OCI-LY3 (cell line): ENCODE measurements at regions not wholly inside any gene's neighbourhood (a gene's known extent, or its start where the extent isn't known, plus 50 kb on each side); places are given as distances from the start of the nearest gene placed in this dataset.

Source experiments
- EZH2phosphoT487 ChIP-seq: fragments of 200-600 bp; shearing (Covaris generic); IDR thresholded peaks from 2 replicates; pipeline ENCODE4 v1.6.1; 2018; ENCODE audit warnings: antibody characterized with exemption, mixed run types, low read depth
- TF ChIP-seq, protein P1 (sequence below): fragments of 200-600, 300-600 bp; sonication (generic); IDR thresholded peaks from 2 replicates; pipeline ENCODE4 v1.5.1; 2014; ENCODE audit warnings: antibody characterized with exemption, low read length, low read depth

DNA sequence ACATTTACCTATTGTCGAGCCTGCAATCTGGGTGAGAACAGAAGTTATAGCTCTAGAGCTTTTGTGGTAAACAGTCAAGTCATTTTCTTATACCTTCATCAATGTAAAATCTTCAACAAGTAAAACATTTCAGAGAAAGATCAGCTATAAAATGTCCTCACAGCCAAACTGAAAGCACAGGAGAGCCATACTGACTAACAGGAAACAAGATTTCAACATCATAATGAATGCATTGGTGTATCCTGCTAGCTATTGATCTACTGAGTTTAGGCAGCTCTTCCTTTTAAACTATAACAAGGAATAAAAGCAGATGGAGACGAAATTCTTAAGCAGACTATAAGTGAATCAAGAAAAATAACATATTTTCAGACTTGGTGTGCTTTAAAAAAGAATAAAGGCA, 1522.9 kb upstream of the WWC1 start:
- TF ChIP-seq, protein P1, sequence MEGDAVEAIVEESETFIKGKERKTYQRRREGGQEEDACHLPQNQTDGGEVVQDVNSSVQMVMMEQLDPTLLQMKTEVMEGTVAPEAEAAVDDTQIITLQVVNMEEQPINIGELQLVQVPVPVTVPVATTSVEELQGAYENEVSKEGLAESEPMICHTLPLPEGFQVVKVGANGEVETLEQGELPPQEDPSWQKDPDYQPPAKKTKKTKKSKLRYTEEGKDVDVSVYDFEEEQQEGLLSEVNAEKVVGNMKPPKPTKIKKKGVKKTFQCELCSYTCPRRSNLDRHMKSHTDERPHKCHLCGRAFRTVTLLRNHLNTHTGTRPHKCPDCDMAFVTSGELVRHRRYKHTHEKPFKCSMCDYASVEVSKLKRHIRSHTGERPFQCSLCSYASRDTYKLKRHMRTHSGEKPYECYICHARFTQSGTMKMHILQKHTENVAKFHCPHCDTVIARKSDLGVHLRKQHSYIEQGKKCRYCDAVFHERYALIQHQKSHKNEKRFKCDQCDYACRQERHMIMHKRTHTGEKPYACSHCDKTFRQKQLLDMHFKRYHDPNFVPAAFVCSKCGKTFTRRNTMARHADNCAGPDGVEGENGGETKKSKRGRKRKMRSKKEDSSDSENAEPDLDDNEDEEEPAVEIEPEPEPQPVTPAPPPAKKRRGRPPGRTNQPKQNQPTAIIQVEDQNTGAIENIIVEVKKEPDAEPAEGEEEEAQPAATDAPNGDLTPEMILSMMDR = no peak
- no peak for TF ChIP-seq EZH2phosphoT487
